Retina (tissue), 1 donor: ENCODE measurements at regions not wholly inside any gene's neighbourhood (a gene's known extent, or its start where the extent isn't known, plus 50 kb on each side); places are given as distances from the start of the nearest gene placed in this dataset.
"Not testable (repeated sequence)": the region's sequence is repeated elsewhere in the genome, so short reads cannot be mapped to it uniquely, and the experiment has no call there.

ENCODE experiments used
- DNase-seq: peaks from one replicate; pipeline ENCODE4 v3.0.0-alpha.2; 2016

DNA sequence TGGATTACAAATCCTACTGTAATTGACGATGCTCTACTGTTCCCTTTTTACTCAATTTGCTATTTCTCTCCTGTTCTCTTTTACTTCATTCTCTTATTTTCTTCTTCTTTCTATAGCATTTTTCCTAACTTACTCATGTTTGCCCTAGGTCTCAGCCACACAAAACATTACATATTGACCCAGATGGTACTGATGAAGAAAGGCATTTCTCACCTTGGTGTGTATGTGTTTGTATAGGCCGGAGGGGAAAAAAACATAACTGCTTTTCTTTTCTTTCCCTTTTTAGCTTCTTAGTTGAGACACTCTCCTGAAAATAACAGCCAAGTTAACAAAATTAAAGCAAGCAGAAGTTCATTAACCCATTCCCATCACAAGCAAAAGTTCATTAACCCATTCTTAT is 1019.8 kb upstream of the CDH18 start:
- DNase-seq, result no peak

DNA sequence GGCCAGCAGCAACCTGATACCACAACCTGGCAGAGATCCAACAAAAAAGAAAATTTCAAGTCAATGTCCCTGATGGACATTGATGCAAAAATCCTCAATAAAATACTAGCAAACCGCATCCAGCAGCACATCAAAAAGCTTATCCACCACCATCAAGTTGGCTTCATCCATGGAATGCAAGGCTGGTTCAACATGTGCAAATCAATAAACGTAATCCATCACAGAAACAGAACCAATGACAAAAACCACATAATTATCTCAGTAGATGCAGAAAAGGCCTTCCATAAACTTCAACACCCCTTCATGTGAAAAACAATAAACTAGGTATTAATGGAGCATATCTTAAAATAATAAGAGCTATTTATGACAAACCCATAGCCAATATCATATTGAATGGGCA is 1000.9 kb upstream of the CDH18 start:
- DNase-seq, result not testable (repeated sequence)

DNA sequence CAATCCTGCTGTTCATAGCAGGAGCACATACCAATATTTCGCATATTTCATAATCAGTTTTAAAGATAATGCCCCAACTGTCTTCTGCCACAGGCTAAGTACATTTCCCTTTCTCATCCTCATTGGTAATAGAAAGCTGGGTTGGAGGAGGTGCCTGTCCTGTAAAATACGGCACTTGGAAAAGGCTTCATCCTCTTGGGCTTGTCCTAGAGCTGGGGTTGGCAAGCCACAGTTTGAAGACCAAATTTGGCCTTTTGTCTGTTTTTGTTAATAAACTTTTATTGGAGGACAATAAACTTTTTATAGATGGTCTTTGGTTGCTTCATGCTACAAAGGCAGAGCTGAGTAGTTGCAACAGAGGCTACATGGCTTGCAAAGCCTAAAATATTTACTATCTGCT is 997.8 kb upstream of the CDH18 start:
- DNase-seq, result no peak

DNA sequence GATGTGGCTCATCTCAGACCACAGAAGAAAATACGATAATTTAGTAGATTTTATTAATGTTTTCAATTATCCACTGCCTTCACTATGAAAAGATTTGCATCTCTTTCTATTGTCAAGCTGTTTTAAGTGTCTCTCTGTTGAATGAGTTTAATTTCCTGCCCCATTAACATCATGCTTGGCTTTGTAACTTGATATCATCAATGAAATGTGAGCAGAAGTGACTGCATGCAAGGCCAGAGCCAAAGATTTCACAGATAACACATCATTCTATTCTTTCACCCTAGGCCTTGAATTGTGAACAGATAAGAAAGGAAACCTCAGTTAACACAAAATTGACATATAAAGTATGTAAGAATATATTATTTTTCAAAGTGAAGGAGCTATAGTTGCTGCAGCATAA is 986.4 kb upstream of the CDH18 start:
- no peak for DNase-seq

DNA sequence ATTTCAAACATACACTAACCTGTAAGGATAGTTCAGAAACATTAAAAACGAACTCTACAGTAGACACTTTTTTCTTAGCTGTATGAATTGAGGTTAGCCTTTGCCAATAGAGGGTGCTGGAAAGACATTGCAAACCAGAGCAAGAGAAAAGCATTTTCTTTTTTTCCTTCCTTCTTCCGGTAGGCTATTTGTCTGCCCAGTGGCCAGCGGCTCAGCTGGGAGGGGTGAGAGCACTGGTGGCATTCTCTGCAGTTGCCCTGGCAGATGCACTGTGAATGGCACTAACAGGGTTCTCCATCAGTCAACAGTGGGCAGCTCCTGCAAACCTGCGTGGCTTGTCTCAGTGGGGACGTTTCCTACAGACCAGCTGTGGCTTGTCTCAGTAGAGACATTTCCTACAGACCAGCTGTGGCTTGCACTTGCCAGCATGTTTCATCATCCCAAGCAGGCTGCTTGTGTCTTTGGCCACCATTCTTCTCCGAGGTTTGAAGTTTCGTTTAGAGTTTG is 984.5 kb upstream of the CDH18 start:
- DNase-seq, result no peak

DNA sequence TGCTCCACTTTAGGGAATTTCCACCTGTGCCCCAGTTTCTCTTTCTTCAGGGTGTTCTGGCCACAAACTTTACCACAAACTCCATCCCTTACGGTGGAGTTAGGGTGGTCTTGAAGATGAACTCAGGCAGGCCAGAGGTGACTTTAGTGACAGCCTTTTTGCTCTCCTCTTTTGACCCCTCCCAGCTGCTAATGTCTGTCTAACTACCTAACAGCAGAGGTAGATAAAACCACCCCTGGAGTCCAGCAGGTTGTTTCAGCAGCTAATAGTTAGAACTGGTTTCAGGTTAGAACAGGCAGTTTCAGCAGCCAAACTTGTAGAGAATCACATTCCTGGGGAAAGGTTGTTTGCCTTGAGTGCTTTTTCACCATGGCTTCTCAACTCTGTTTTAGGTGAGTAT is 971.3 kb upstream of the CDH18 start:
- DNase-seq, result no peak

DNA sequence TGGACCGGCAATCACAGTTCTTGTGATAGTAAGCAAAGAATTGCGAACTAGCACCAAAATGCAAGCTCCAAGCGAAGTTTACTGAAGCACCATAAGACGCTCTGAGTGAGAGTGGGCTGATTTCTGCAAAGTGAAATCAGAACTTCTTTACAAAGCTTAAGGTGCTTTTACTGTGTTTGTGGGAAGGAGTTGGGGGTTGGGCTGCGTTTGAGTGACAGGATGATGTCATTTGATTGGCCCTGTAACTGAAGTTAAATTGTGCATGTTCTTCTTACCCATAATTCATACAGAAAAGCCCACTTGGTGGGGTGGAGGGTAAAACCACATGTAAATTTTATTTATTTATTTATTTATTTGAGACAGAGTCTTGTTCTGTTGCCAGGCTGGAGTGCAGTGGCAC is 970.6 kb upstream of the CDH18 start:
- no peak for DNase-seq

DNA sequence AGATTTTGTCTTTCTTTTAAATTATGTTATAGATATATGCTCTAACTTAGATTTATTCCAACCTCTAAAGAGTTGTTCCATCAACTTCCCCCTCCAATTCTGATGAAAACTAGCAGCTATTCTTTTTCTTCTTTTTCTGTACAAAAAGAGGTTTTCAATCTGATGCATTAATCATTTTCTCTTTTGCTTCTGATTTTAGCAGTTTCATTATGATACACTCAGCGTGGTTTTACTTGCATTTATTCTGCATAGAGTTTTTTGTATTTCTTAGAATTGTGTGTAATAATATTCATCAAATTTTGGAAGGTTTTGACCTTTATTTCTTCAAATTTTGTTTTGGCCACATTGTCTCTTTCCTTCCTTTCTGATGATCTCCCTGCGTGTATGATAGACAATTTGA is 968.1 kb upstream of the CDH18 start:
- no peak for DNase-seq

DNA sequence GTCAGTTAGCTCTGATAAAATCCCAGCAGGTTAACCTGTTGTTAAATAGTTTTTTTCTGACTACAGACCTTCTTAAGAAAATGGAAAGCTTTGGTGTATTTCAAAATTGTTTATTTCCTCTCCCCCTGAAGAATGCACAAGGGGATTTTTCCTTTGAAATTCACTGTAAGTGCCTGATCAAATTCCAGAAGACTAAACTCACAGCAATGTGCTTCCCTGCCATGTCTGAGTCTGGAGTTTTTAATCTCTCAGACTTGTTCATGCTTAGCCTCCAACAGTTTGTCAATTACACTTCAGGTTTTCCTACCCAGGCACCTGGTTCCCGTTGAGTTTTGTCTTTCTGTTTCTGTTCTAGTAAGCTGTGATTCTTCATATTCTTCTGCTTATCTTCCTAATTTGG is 961.6 kb upstream of the CDH18 start:
- no peak for DNase-seq

DNA sequence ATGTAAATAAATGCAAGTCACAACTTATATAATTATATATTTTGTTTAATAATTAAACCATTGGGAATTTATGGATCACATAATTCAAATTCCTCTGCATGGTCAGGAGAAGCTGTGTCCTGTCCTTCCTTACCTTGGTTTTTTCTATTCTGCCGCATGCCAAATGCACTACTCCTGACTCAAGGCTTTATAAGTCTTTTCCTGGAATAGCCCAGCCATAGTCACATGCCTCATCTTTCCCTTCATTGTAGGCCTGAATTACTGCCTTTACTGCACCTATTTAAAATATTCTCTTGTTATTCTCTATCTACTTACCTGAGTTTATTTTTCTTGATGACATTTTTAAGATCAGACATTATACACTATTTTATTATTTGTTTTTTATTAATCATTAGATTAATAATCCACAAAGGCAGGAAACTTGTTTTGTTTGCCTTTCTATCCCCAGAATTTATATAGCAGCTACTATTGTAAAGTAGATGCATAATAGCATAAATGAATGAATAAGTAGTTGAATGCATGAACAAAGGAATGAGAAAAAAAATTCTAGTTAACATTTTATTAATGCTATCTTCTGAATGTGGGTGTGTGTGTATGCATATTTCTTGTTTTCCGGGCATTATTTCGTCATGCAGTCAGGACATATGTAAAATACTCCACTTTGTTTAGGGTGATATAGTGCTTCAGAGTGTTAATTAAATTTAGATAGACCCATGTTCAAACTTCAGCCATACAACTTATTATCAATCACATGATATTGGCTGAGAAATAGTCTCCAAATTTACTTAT is 955.4 kb upstream of the CDH18 start:
- DNase-seq, result not testable (repeated sequence)

DNA sequence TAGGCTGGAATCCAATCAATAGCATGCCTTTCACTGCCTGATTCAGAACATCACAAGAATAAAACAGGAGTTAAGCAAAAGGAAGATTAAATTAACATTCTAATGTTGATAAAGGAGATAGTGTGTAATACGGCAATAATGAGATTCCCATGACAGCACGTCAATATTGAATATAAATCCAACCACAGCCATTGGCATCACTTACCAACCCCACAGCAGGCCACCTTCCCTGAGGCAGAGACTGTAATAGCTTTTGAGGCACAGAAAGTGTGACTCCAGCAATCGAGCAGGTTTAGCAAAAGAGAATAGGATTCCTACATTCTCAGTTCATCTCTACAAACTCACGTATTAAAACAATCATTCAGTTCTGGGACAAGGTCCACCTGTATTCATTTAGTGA is 954.6 kb upstream of the CDH18 start:
- not testable (repeated sequence) for DNase-seq

DNA sequence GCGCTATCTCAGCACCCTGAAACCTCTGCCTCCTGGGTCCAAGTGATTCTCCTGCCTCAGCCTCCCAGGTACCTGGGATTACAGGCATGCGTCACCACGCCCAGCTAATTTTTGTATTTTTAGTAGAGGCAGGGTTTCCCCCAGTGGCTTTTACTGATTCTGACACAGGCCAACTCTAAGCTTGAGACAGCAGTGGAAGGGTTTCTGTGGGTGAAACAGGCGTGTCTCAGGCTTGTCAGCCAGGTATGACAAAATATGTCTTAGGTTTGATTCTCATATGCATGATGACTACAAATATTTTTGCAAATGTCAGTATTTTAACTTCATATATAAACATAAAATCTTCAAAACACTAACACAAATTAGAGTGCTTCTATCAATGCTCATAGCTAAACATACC is 952.8 kb upstream of the CDH18 start:
- DNase-seq, result not testable (repeated sequence)

DNA sequence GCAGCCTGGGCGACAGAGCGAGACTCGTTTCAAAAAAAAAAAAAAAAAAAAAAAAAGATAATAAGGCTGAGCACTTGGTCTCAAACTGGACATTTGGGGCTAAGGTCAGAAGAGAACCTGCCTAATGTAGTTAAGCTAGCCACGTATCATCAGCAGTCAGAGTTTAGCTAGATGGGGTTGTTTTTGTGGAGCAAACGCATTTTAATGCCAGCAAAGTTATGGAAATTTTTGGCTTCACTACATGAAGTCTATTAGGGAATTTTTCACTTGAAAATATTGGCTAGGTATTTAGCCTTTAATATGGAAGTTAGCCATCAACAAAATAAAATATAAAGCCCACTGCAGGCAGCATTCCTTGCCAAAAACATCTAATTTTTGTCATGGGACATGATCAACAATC is 902.9 kb upstream of the CDH18 start:
- DNase-seq, result not testable (repeated sequence)

DNA sequence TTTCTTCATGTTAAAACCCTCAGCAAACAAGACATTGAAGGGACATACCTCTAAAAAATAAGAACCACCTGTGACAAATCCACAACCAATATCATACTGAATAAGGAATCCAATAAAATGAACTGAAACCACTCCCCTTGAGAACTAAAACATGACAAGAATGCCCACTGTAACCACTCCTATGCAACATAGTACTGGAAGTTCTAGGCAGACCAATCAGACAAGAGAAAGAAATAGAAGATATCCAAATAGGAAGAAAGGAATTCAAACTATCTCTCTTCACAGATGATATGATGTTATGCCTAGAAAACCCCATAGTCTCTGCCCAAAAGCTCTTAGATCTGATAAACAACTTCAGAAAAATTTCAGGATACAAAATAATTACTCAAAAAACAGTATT is 887.7 kb upstream of the CDH18 start:
- DNase-seq, result not testable (repeated sequence)

DNA sequence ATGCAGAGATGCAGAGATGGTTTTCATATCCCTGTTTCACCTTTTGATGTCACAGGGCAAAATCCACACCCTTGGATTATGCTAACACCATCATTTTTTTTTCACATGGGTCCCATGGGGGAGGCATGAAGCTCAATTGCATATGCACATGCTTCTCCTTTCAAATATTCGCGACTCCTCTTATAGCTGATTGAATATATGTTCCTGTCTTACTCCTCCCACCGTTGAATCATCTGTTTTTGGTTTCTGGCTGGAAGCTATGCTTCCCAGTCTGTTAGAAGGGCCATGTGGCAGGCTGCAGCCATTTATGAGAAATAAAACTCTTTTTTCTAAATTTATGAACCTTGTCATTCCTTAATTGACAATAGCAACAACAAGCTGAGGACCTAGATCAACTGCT is 877.9 kb upstream of the CDH18 start:
- not testable (repeated sequence) for DNase-seq

DNA sequence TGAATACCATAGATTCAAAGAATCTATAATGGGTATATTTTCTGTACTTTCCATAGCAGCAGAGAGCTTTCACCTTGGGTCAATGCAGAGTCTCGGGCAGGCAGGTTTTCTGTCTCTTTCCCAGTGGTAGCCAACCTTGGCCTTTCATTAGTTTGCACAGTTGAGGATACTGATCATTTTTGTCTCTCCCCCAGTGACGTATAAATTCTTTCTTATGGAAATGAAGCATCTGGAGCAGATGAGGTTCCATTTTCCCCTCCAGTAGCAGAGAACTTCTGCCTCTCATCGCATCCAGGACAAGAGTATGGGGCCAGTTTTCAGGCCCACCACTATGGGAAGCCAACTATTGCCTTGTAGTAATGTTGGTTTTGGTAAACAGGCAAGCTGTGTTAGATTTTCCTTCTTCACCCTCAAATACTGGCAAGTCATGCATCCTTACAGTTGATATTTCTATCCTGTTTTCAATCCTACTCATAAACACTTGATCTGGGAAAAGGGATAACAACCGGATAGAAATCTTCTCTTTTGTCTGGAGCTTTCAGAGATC is 845.2 kb upstream of the CDH18 start:
- DNase-seq, result no peak

DNA sequence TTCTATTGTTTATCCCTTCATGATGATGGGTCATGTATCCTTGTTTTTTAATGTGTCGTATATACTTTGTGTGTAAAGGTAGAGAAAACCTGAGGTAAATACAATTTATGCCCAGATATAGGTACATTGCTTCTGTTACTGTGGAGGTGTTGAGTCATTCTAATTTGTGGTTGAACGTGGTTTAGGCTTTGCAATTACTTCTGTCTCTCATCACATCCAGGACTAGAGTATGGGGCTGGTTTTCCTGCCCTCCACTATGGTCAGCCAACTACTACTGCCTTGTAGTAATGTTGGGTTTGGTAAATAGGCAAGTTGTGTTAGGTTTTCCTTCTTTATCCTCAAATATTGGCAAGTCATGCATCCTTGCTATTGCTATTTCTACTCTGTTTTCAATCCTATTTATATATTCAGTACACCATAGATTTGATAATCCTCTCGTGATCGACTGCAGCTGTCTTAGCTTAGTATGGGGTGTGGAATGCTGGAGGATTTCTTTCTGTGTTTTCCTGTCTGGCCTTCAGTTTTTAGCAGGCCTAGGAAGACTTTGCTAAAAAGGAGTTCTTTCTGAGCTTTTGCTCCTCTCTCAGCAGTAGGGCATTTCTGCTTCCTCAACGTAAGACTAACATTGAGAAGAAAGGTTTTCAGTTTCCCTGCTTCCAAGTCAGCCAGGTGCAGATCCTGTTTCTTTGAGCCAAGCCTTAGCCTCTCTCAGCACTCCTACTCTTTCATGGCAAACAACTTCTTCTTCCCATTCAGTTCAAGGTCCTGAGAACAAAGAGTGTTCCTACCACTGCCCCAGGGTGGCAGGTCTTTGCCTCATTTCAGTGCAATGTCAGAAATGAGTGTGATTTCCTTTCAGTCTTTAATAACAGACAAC is 844.4 kb upstream of the CDH18 start:
- no peak for DNase-seq

DNA sequence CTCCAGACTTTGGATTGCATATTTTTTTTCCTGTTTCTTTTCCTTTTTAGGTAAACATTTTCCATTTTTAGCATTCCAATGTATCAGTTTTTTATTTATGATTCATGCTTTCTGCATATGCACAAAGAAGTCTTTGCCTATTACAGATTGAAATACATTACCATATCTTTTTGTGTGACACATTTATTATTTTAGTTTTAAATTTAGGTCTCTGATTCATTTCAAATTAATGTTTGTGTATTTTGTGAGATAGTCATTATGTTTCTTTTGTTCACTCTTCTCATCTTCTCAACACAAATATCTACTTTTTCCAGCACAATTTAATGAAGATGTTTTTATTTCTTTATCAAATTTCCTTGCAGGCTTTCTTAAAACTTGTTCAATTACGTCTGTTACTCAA is 838.0 kb upstream of the CDH18 start:
- DNase-seq, result not testable (repeated sequence)

DNA sequence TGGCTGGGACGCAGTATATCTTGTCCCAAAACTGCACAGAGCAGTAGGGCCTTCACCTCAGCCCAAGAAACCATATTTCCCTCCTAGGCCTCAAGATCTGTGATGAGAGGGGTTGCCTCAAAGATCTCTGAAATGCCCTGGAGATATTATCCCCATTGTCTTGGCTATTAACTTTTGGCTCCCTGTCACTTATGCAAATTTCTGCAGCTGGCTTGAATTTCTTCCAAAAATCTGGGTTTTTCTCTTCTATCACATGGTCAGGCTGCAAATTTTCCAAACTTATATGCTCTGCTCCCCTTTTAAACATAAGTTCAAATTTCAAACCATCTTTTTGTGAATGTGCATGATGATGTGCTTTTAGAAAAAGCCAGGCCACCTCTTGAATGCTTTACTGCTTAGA is 809.2 kb upstream of the CDH18 start:
- not testable (repeated sequence) for DNase-seq

DNA sequence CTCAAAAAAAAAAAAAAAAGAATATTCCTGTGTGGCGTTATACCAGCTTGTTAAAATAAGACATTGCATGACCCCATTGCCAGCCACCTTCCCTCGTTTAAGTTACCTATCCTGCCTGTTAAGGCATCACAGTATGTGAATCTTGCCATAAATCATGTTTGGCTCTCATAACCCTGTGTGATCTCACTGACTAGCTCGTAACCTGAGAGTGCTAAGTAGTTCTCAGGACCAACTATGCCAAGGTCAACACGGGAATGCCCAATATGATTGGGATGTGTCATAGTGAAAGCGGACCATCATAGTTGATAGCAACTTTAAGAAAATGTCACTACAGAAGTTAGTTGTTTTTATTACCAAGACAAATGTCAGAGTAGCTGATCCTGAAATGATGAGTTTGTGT is 796.8 kb upstream of the CDH18 start:
- DNase-seq, result not testable (repeated sequence)

DNA sequence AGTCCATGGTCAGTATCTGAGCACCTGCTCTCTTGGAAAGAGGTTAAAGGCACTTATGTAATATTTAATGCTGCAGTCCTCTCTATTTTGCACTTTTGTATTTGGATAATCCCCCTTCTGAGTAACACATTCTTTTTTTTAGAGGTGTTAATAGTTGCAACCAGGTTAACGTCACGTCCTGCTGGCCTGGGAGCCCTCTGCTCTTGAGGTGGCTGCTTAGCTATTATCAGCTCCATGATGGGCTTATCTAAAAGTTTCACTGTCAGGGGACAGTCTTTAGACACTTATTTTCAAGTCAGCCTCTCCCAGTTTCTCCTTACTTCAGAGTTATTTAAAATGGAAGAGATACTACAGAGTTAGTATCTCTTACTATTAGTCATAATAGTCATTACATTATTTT is 795.5 kb upstream of the CDH18 start:
- not testable (repeated sequence) for DNase-seq

DNA sequence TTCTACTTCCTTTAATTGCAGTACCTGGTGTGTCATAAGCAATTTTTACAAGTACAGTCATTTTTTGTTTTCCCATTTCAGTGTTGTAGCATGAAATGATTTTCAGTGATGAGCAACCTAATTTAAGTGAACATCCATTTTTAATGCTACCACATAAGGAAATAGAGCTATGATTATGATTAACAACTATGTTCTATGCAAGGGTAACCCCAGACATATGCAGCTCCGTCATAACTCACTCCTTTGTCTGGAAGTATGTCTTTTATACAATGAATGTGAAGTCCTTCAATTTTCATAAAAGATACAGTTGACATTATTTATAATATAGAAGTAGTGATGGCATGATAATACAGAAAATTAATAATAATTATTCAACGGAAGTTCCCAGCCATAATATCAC is 783.3 kb upstream of the CDH18 start:
- DNase-seq, result not testable (repeated sequence)

DNA sequence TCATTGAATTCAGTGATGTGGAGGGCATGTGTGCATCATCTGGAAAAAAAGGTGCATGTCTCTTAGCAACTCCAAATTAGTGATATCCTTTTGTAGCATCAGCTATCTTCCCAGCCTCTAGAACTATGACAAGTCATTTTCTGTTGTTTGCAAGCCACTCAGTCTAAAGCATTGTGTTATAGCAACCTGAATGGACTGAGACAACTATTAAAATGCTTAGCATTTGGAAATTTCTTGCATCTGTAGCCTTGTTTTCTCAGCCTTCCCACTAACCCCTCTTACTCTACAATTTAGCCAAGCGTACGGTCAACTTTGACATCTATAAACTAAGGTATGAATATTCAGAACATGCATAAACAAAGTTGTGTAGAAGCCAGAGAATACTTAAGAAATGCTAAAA is 777.1 kb upstream of the CDH18 start:
- not testable (repeated sequence) for DNase-seq

DNA sequence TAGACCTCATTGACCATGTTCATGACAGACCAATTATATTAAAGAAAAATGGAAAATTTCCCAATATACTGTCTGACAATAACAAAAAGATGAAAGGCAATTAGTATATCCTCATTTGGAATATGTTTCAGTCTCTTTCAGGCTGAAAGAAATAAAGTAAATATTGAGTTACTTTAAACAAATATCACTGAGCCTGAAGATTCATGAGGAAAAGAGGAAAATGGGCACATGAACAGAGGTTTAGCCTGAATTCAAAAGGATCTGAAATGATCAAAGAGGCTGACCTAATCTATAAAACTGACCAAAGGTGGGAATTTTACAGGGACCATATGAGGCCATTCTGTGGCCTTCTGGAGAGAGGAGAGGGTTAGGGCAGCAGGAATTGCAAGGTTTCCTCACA is 771.5 kb upstream of the CDH18 start:
- DNase-seq, result not testable (repeated sequence)
